Right kidney (tissue), 1 donor: ENCODE measurements at regions not wholly inside any gene's neighbourhood (a gene's known extent, or its start where the extent isn't known, plus 50 kb on each side); places are given as distances from the start of the nearest gene placed in this dataset.
A peak's percentile ranks its signal among the peaks of the same experiment; 100 is the strongest.
"Not testable (repeated sequence)": the region's sequence is repeated elsewhere in the genome, so short reads cannot be mapped to it uniquely, and the experiment has no call there.

Source experiments
- DNase-seq: peaks from one replicate; pipeline ENCODE4 v3.0.0-alpha.2; 2016

DNA sequence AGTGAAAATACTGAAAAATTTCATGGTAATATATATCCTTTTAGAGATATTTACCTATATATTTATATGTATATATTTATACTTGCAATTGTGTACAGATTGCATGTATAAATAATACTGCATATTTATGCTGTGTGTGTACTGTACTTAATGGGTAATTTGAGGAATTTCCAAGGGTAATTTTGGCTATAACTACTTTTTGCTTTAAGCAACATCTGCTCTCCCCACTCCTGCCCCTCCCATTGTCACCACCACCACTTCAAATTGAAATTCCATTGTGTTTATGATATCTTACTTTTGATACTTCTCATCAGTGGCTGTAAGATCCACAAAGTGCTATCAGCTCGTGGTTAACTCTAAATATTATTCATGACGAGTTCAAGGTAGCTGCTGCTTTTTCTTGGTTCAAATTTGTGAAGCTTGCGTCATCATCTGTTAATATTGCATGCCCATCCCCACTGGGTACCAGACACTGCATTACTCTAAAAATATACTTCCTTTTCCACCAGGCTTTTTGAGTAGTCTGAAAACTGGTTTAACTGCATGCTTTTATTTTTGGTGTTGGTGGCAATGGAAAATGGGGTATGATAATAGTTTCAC lies 91.7 kb upstream of the MITF start:
- DNase-seq: no peak

DNA sequence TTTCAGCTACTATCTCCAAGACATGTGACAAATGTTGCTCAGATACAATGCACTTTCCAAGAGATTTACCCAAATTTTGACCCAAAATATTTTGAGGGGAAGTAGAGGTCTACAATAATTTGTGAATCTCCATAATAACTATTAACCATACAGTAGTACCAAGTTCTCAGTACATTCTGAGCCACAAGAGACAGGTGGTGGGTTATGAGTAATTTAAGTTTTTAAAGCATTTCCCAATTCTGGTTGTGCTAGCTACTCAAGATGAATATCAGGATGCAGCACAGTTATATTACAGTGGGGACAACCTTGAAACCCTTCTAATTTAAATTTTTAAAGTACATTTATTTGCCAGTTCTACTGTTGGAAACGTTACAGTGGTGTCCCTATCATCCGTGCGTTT lies 92.2 kb upstream of the MITF start:
- no peak for DNase-seq

DNA sequence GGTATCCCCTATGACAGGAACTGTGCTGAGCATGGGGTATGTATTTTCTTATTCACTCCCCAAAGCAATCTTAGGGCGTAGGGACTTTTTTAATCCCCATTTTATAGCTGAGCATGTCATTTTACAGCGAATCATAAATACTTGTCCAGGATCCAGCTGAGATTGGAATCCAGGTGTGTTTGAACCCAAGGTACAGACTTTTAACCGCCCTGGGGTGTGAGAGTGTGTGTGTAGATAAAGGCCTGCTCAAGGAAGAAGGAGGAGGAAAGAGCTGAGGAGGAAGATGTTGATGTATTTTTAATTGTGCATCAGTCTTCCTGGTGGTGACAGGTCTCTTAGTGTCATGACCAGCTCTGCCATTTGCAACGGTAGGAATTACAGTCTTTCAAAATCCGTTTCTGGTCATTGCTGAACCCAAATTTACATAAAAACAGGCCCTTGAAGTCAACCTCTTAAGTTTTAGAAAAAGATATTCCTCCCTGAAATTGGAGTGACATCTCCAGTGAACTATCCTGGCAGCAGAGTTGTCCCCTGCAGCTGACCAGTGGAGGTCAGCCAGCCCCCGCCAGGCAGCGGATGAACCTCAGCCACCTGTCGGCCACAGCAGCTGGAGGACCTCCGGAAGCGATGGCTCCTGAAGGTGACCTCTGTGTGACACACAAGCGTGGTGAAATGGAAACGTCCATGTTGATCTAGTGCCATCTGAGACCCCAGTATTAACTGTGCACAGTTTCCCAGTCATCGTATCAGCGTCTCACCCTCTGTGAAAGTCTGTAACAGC lies 92.8 kb upstream of the MITF start:
- DNase-seq: no peak

DNA sequence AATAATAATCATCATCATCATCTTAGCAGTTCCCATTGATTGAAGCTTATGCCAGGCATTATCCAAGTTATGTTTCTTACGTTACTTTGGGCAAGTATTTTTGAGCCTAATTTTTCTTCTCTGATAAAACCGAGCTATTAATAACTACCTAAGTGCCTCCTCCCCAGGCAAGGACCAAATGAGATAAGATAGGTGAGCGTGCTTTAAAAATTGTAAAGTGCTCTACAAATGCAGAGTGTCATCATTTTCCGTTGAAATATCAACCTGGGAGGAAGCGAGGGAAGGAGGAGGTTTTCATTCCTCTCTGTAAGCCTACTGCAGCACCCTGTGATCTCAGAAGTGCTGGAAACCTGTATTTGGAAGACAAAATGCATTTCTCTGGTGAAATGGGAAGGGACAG lies 96.7 kb upstream of the MITF start:
- DNase-seq: no peak

DNA sequence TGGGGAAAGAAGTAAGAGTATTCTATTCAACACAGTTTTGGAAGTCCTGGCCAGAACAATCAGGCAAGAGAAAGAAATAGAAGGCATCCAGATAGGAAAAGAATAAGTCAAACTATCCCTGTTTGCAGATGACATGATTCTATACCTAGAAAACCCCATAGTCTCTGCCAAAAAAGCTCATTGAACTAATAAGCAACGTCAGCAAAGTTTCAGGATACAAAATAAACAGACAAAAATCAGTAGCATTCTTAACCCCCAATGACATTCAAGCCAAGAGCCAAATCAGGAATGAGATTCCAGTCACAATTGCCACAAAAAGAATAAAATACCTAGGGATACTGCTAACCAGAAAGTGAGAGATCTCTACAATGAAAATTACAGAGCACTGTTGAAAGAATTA lies 99.4 kb upstream of the MITF start:
- DNase-seq: no peak

DNA sequence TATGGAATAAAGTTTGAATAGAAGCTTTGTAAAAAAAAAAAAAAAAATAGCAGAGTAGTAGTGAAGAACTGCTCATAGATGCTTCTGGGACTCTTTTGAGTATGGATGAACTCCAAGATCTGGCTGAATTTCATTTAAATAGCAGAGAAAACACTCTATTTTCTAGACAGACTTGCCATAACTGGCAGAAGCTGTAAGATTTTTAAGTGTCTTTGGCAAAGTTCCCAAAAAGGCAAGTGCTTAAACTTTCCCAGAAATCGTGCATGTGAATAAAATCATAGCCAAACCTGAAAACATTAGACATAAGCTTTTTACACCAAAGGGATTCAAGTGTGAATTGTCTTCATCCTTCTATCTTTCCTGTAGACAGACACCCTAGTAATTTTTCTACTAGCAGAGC lies 110.3 kb upstream of the MITF start:
- no peak for DNase-seq

DNA sequence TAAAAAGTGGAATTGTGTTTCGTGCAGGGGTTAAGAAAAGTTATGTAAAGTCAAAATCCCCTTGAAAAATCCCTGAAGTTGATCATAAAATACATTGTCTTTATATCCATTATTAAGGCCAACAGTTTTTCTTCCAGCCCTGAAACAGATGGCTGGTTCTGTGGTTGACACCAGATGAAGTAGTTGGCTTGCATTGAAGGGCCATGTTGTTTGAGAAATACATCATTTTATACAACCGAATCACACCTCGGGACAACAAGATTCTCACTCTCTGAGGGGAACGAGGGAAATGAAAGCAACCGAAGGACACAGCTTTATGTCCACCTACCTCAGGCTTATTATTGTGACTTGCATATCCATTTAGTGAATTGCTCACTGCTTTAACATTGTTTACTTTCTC lies 126.0 kb upstream of the MITF start:
- DNase-seq: no peak

DNA sequence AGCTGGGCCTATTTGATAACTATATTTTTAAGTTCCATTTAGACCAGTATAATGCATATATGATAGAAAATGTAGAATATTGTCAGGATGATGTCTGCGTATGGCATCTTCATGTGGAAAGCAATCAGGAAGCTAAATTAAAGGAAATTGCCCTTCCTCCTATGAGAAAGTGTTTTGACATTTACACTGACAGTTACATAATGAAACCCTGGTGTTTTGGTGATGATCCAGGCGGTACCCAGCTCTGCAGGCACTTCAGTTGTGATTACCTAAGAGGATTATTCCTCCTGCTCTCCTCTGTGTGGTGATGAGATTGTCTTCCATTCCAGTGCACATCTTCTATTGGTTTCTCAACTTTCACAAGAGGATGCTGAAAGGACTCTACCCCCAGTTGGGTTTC lies 126.5 kb upstream of the MITF start:
- DNase-seq: no peak

DNA sequence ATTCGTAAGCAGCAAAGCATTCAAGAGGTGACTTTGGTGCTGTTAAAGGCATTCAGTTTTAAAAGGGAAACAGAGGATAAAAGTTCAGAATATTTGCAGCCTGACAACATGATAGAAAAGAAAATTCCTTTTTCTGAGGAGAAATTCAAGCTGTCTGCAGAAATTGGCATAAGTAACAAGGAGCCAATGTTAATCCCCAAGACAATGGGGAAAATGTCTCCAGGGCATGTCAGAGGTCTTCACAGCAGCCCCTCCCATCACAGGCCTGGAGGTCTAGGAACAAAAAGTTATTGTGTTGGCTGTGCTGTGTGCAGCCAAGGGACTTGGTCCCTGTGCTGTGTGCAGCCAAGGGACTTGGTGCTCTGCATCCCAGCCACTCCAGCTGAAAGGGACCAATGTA lies 129.7 kb upstream of the MITF start:
- not testable (repeated sequence) for DNase-seq

DNA sequence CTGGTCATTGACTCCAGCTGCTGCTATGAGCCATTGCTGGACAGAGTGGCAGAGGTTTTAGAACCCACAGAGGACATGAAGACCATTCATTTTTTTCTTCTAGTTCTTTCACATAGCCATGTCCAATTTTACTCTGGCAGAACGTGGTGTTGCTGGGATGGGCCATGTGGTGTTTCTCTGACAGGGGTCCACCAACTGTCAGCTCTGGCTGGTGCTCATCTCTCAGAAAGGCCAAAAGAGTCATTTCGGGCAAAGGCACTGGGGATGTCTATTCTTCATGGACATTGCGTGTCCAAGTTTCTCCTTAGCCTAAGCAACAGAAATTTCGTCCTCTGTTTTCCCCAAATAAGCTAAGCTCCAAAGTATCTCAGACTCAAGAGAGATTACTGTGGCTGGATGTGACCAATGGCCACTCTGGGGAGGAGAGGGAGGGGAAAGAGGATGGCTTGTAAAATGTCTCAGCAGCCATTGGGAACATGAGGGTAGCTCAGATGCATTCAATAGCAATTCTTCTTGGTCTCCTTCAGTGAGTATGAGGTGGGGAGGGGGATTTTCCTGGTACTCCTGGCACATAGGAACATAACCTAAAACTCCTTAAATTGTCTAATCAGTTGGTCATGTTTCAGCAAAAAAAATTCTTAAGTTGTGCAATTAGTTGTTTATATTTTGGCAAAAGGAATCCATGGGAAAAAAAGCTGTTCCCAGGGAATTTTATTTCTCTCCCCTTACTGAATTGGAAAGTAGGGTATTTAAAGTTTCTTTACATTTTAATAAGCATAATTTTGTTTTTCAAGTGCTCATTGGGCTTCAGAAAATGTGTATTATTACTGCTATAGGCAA lies 131.6 kb upstream of the MITF start:
- no peak for DNase-seq

DNA sequence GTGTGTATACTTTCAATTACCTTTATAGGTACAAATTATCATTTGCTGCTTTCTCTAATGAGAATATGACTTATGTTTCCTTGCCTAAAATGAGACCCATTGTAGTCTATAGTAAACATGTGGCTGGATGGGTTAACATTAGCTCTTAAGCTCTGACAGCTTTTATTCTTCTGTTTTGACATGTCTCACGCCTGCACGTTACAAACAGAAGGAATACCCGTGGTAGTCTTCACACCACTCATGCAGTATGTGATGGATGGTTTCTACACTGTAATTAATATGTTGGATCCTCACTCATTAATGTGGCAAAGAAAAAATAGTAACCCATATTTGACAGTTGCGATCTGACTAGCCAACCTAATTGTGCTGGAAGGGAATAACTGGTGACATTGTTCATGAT lies 133.4 kb upstream of the MITF start:
- DNase-seq: no peak

DNA sequence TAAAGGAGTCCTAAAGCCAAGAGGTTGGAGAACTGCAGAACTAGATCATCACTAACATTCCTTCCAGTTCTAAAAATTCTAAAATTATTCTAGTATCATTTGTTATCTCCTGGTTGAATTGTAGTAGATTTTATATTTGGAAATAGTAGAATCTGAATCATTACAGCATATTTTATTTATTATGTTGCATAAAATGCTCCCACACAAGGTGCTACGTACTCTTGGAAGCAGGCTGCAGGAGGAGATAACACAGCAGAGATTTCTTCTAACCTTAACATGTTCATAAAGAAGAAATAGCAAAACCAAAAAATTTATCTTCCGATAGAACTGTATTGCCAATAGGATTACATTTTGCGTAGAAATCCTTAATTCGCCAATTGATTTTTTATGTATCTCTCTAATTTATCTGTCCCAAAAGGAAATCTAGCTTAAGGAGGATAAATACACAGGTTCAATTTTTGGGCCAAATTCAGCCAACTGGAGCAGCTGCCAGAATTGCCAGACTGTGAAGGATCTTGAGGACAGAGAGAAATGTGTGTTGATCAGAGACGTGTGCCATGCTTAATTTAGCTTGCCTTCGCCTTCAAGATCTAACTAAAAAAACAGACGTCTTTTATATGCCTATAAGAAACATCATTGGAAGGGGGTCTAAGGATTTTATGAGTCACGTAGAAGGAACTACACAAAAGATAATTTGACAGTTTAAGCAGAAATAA lies 134.4 kb upstream of the MITF start:
- no peak for DNase-seq

DNA sequence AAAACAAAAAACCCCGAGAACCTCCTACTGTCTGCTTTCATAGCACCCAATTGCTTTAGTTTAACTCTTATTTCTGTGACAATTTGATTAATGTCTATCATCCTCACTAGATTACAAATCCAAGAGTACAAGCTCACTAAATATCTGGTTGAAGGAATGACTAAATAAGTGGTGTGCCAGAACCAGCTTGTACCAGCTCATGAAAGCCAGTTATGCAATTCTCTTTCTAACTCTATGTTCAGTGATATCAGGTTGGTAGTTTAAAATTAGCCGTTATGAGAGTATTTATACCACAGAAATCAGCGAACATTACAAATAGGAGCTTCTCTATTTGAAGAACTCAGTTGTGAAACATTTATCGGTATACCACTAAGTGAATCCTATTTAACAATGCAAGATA lies 137.2 kb upstream of the MITF start:
- DNase-seq: no peak

DNA sequence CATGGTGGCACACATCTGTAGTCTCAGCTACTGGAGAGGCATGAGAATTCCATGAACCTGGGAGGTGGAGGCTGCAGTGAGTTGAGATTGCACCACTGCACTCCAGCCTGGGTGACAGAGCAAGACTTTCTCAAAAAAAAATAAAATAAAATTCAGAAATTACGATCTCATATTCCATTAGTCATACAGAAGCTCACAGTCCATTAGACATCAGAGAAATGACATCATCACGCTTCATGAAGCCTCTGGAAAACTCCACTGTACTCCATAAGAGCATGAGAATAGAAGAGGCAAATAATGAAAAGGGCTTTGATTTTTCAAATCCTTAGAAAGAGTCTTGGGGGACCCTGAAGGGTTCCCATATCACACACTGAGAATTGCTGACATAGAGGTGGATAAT lies 145.0 kb upstream of the MITF start:
- no peak for DNase-seq

DNA sequence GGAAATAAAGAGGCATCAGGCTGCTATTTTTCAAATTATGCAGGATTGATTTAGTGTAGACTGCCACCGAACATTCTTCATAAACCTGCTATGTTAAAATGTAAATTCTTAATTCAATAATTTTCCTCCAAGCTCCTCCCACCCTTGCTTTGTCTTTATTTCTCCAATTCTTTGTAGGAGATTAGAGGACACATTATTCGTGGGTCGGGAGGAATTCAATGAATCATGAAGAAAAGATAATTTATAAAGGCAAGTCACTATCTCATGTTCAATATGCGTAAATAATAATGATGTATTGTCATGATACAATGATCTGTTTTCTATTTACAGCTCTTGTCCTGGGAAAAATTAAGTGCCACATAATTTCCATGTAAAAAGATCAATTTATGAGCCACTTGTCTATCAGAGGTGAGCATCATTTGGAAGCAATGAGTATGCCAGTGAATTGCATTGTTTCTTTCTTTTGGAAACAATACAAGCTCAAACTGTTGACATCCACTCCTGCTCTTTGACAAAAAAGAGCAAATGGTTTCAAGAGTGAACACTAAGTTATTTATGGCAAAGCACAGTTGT lies 148.0 kb upstream of the MITF start:
- DNase-seq: no peak

DNA sequence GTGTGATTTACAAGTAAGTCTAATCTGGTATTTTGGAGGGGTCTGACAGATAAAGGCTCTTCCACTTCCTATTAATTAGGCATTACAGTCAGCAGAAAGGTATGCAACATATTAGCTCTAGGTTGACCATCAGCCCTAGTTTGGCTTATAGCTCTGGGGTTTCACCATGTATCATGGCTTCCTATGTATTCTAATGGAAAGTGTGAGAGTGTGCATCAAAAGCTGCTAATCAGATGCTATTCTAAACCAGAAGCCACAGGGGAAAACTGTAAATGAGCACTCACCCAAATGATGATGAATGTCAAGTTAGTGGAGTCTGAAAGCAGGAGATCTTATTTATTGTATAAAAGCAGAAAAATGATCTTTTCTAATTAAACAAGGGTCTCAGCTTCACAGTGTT lies 149.2 kb upstream of the MITF start:
- DNase-seq: no peak

DNA sequence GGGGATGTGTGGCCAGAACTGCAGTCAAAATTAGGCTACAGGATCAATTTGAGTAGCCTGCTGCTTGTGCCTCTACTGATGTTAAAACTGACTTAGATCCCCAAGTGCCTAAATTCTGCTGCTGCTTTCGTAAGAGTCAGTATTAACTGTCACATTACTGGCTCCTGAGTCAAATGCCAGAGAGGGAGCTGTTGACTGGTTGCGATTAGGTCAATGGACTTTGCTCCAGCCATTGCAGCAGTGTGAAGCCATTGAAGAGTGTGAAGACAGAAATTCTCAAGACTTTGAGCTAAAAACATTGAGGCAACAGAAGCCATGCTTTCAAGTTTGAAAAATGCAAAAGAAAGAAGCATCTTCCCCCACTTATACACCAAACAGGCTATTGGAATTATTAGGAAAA lies 151.1 kb upstream of the MITF start:
- DNase-seq: no peak

DNA sequence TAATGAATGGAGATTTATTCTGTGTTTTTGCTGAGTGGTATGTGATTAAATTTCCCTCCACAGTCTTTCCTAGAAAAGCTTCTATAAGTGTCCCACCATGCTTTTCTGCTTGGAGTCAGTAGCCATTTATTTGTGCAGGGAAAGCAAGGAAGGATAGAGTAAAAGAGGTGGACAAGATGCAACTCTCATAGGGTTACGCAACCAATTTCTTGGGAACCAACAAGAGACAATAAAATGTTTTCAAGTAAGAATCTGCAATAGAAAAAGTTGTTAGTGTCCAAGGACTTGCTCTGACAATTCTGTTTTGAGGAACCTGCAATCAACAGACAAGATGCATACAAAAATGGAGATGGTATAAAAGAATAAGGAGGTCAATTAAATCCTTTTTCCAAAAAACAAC lies 153.8 kb upstream of the MITF start:
- DNase-seq: no peak

DNA sequence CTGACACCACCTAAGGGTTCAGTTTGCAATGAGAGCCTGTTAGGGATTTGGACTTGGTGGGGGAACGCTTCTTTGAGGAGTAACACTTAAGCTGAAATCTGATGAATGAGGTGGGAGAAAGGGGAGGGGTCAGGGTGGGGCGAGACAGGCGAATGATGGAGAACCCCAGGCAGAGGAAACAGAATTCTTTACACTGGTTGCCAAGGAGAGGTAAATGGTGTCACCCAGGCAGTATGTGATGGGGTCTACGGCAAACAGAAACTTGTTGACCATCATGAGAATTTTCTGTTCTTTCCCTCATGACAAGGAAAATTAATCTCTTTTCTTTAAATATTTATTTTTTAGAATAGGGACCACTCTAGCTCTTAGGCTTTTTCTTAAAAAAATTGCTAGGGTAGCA lies 157.2 kb upstream of the MITF start:
- no peak for DNase-seq

DNA sequence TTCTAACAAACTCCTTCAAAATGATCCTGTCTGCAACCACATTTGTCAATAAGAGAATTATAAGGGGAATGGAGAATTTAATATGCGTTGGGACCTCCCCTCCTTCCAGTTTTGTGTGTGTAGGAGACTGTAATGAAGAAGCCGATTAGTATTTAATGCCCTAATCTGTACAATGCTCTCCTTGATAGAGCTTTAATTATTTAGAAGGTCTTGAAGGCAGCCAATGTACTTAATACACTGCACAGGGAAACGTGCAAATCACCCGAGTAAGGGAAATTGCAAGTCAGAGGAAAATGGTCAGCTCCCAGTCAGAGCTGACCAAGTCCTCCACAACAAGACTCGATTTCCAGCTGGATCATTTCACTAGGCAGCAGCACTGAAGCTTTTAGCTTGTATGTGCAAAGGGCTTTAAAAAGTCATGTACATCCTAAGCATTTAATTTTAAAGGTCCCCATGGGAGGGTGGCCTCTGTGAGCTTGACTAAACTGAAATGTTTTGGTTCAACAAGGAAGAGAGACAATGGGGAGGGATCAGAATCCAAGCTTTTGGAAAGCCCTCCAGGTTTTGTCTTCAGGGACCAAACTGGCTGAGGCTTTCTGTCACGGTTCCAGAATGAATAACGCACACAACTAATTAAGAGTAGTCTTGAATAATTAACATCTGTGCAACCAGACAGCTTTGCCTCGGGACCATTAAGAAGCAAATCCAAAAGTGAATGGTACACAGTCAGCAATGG lies 159.8 kb upstream of the MITF start:
- DNase-seq: peak; percentile 35

DNA sequence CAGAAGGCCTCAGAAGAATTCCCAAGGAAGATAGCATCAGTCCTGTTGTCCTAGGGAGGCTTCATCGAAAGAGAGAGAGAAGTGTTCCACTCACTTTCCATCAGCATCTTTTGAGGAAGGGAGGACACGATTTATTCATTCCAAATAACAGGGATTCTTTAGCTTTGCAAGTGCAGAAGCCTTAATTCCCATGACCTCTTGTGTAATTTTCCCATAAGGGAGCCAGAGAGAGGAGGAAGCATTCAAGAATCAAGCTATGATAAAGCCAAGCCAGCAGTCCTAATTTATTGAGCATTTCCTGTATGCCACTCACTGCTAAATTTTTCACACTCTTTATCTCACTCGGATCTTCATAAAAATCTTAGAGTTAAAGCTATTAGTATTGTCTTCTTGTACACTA lies 169.7 kb upstream of the MITF start:
- no peak for DNase-seq

DNA sequence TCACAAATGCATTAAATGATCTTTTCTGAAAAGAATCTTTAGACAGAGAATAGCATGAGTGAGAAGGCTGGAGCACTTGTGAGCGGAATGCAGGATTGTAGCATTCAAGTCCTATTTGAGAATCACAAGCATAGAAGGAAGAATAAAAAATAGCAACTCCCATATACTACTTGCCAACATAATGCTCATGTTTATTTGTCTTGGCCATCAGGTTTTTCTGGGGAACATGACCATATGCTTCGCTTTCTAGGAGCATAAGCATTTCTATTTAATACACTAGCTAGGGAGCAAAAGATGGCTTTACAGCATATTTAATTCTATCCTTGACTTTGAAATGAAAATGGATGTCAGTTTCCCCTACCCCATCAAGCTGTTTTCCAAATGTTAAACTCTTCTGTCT lies 170.3 kb upstream of the MITF start:
- DNase-seq: no peak
